MM.1S (cell line): ENCODE measurements at regions not wholly inside any gene's neighbourhood (a gene's known extent, or its start where the extent isn't known, plus 50 kb on each side); places are given as distances from the start of the nearest gene placed in this dataset.

Source experiments
- DNase-seq: peaks from one replicate; pipeline ENCODE4 v3.0.0-alpha.2; 2015
- H2AFZ ChIP-seq: fragments of 300-600 bp; sonication (generic); 2 replicates; pipeline ENCODE4 v1.6.0; 2016; ENCODE audit warnings: antibody characterized with exemption, low read length
- H3F3A ChIP-seq: fragments of 300-600 bp; sonication (generic); 2 replicates; pipeline ENCODE4 v1.6.1; 2016; ENCODE audit warnings: mild to moderate bottlenecking, antibody characterized with exemption, low read length, moderate library complexity, mixed read lengths; ENCODE audit not compliant: insufficient read depth
- H3K27ac ChIP-seq: fragments of 300-600 bp; sonication (generic); 2 replicates; pipeline ENCODE4 v1.5.1; 2016; ENCODE audit warnings: mild to moderate bottlenecking, low read length
- H3K27me3 ChIP-seq: fragments of 300-600 bp; sonication (generic); replicated peaks from 2 replicates; pipeline ENCODE4 v1.6.0; 2016; ENCODE audit warnings: low read length; ENCODE audit not compliant: insufficient read depth
- H3K36me3 ChIP-seq: fragments of 300-600 bp; sonication (generic); replicated peaks from 2 replicates; pipeline ENCODE4 v1.6.1; 2016; ENCODE audit warnings: mild to moderate bottlenecking, low read length, mixed read lengths; ENCODE audit not compliant: insufficient read depth
- H3K4me1 ChIP-seq: fragments of 300-600 bp; sonication (generic); 2 replicates; pipeline ENCODE4 v1.6.1; 2016; ENCODE audit warnings: low read length, mixed read lengths
- H3K4me2 ChIP-seq: fragments of 300-600 bp; sonication (generic); 2 replicates; pipeline ENCODE4 v1.6.0; 2016; ENCODE audit warnings: low read depth, low read length
- H3K4me3 ChIP-seq: fragments of 300-600 bp; sonication (generic); 2 replicates; pipeline ENCODE4 v1.5.1; 2016; ENCODE audit warnings: low read length, mixed read lengths
- H3K79me2 ChIP-seq: fragments of 300-600 bp; sonication (generic); 2 replicates; pipeline ENCODE4 v1.6.1; 2016; ENCODE audit warnings: mixed run types, low read length, mixed read lengths
- H3K9ac ChIP-seq: fragments of 300-600 bp; sonication (generic); 2 replicates; pipeline ENCODE4 v1.6.1; 2016; ENCODE audit warnings: low read length, mixed read lengths
- H3K9me2 ChIP-seq: fragments of 300-600 bp; sonication (generic); replicated peaks from 2 replicates; pipeline ENCODE4 v1.6.1; 2016; ENCODE audit warnings: mild to moderate bottlenecking, low read length, mixed read lengths; ENCODE audit not compliant: insufficient read depth
- H3K9me3 ChIP-seq: fragments of 300-600 bp; sonication (generic); replicated peaks from 2 replicates; pipeline ENCODE4 v1.6.1; 2016; ENCODE audit warnings: mild to moderate bottlenecking, low read length, mixed read lengths; ENCODE audit not compliant: insufficient read depth
- H4K20me1 ChIP-seq: fragments of 300-600 bp; sonication (generic); 2 replicates; pipeline ENCODE4 v1.6.1; 2016; ENCODE audit warnings: mild to moderate bottlenecking, low read length, moderate library complexity, mixed read lengths; ENCODE audit not compliant: insufficient read depth
- EZH2 ChIP-seq: fragments of 300-600 bp; sonication (generic); optimal IDR thresholded peaks from 2 replicates; pipeline ENCODE3; 2017; ENCODE audit warnings: low read depth, mild to moderate bottlenecking, antibody characterized with exemption, low read length, mixed read lengths
- EZH2phosphoT487 ChIP-seq: fragments of 300-600 bp; sonication (generic); IDR thresholded peaks from 2 replicates; pipeline ENCODE4 v1.6.1; 2018; ENCODE audit warnings: antibody characterized with exemption, low read length
- TF ChIP-seq, protein P1 (sequence below): fragments of 300-600 bp; sonication (generic); IDR thresholded peaks from 2 replicates; pipeline ENCODE4 v1.5.1; 2016; ENCODE audit warnings: antibody characterized with exemption, low read length, mixed read lengths

DNA sequence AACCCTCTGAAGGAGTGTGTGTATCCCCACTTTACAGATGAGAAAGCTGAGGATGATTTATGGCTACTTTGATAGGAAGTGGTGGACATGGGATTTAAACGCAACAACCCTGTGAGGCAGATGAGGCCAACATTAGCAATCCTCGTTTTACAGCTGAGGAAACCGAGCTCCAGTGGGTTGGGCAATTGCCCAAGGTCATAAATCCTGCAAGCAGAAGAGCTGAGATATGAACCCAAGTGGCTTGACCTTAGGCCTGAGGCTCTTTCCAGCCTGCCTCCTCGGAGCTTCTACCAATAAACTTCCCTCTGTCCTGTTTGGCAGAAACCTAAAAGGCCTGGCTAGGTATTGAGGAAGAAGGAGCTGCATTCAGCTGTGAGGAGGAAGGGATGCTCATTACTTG, 185.5 kb upstream of the RBPJ start:
- no peaks in the 10 kb centered on the region for H3K79me2 ChIP-seq
- no peaks in the 10 kb centered on the region for H3K27me3 ChIP-seq
- H3K9ac ChIP-seq, result no peak overlapping the region
- no peak overlapping the region for H3K4me3 ChIP-seq
- no peak overlapping the region for H3K4me2 ChIP-seq
- no peaks in the 10 kb centered on the region for H4K20me1 ChIP-seq
- H3F3A ChIP-seq, result no peaks in the 10 kb centered on the region
- no peaks in the 10 kb centered on the region for H3K36me3 ChIP-seq
- no peaks in the 10 kb centered on the region for H3K9me2 ChIP-seq
- no peak for DNase-seq
- H3K27ac ChIP-seq, result no peak overlapping the region
- H3K9me3 ChIP-seq, result no peaks in the 10 kb centered on the region
- TF ChIP-seq EZH2phosphoT487 (no peak), EZH2 (no peak)
- TF ChIP-seq, protein P1, sequence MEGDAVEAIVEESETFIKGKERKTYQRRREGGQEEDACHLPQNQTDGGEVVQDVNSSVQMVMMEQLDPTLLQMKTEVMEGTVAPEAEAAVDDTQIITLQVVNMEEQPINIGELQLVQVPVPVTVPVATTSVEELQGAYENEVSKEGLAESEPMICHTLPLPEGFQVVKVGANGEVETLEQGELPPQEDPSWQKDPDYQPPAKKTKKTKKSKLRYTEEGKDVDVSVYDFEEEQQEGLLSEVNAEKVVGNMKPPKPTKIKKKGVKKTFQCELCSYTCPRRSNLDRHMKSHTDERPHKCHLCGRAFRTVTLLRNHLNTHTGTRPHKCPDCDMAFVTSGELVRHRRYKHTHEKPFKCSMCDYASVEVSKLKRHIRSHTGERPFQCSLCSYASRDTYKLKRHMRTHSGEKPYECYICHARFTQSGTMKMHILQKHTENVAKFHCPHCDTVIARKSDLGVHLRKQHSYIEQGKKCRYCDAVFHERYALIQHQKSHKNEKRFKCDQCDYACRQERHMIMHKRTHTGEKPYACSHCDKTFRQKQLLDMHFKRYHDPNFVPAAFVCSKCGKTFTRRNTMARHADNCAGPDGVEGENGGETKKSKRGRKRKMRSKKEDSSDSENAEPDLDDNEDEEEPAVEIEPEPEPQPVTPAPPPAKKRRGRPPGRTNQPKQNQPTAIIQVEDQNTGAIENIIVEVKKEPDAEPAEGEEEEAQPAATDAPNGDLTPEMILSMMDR, result no peak
- no peak overlapping the region for H2AFZ ChIP-seq
- H3K4me1 ChIP-seq, result no peaks in the 10 kb centered on the region

DNA sequence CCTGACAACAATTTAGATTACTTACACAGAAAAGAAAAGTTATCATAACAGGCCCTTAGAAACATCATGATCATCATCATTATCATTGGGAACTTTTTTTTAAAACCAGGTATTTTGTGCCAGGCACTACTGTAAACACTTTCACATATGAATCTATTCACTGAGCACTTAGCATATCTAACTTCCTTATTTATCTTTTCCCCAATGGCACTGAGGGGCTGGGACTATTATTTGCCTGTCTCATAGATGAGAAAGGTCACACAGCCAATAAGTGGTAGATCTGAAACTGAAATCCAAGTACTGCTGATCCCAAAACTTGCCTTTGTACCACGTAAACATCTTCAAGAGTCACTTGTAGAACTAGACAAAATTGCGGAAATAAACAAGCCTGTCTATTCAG, 184.2 kb upstream of the RBPJ start:
- H3K4me2 ChIP-seq, result no peak overlapping the region
- no peak for TF ChIP-seq EZH2
- TF ChIP-seq, protein P1, result no peak
- no peak for TF ChIP-seq EZH2phosphoT487
- H3K9me2 ChIP-seq, result no peaks in the 10 kb centered on the region
- no peak for DNase-seq
- H3K27ac ChIP-seq, result no peak overlapping the region
- H3K4me1 ChIP-seq, result no peaks in the 10 kb centered on the region
- no peaks in the 10 kb centered on the region for H3K9me3 ChIP-seq
- H3K36me3 ChIP-seq, result no peaks in the 10 kb centered on the region
- H3K4me3 ChIP-seq, result no peak overlapping the region
- no peaks in the 10 kb centered on the region for H4K20me1 ChIP-seq
- no peaks in the 10 kb centered on the region for H3K79me2 ChIP-seq
- no peak overlapping the region for H3K9ac ChIP-seq
- no peaks in the 10 kb centered on the region for H3K27me3 ChIP-seq
- H3F3A ChIP-seq, result no peaks in the 10 kb centered on the region
- no peak overlapping the region for H2AFZ ChIP-seq

DNA sequence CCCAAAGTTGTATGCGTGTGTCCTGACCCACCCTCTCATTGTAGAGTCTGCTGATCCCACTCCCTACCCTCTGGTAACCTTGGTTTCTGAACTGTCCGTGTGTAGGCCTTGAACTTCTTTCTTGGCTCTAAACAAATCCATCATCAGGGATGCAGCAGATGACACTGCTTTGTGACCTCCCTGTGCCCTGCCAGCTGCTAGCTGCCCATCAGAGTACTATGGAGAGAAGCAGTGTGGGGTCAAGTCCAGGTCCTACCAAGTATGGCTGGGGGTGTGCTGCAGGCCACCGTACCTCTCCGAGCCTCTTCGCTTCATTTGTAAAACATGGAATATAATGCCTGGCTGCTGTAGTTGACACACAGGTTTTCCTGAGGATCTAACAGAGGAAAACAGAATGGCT, 183.5 kb upstream of the RBPJ start:
- Histone ChIP-seq H4K20me1 (no peaks in the 10 kb centered on the region), H3K9ac (no peak overlapping the region), H3K4me1 (no peaks in the 10 kb centered on the region), H3K9me3 (no peaks in the 10 kb centered on the region), H3K27ac (no peak overlapping the region), H3K4me2 (no peak overlapping the region), H3K27me3 (no peaks in the 10 kb centered on the region), H3K9me2 (no peaks in the 10 kb centered on the region), H3K4me3 (no peak overlapping the region), H3K79me2 (no peaks in the 10 kb centered on the region), H3F3A (no peaks in the 10 kb centered on the region), H3K36me3 (no peaks in the 10 kb centered on the region), H2AFZ (no peak overlapping the region)
- TF ChIP-seq EZH2phosphoT487 (no peak), EZH2 (no peak)
- TF ChIP-seq, protein P1, result no peak
- DNase-seq, result no peak
